Left renal cortex interstitium (tissue), 4 donors: ENCODE measurements at regions not wholly inside any gene's neighbourhood (a gene's known extent, or its start where the extent isn't known, plus 50 kb on each side); places are given as distances from the start of the nearest gene placed in this dataset.

ENCODE experiments used
- DNase-seq, 4 donors: peaks; one replicate each; pipeline ENCODE4 v3.0.0-alpha.2; 2013; ENCODE audit warnings: low read depth in 4 of 4, low spot score in 2 of 4, missing footprints in 1 of 4

- no peak for DNase-seq
Measured at GRCh38 chr2:137729305-137729704, 235.0 kb upstream of the HNMT start.

GRCh38 chr2:137737559-137737958 lies 226.7 kb upstream of the HNMT start:
- no peak for DNase-seq

GRCh38 chr2:137741784-137742362 lies 222.4 kb upstream of the HNMT start:
- DNase-seq, result peak in 2 of 4 donors; percentile 2 to 4

- DNase-seq, result no peak
Measured at GRCh38 chr2:137747509-137747908, 216.8 kb upstream of the HNMT start.

- no peak for DNase-seq
Measured at GRCh38 chr2:137748533-137748932, 215.7 kb upstream of the HNMT start.

GRCh38 chr2:137764646-137765045 lies 199.6 kb upstream of the HNMT start:
- no peak for DNase-seq

- no peak for DNase-seq
Measured at GRCh38 chr2:137769406-137769805, 194.9 kb upstream of the HNMT start.

- DNase-seq, result no peak
Measured at GRCh38 chr2:137770166-137770565, 194.1 kb upstream of the HNMT start.

- no peak for DNase-seq
Measured at GRCh38 chr2:137771064-137771463, 193.2 kb upstream of the HNMT start.

GRCh38 chr2:137772451-137772850 lies 191.8 kb upstream of the HNMT start:
- no peak for DNase-seq

- no peak for DNase-seq
Measured at GRCh38 chr2:137775529-137775928, 188.7 kb upstream of the HNMT start.

- DNase-seq, result no peak
Measured at GRCh38 chr2:137776697-137777096, 187.6 kb upstream of the HNMT start.

GRCh38 chr2:137797641-137798040 lies 166.6 kb upstream of the HNMT start:
- DNase-seq, result no peak

- DNase-seq, result no peak
Measured at GRCh38 chr2:137799600-137799999, 164.7 kb upstream of the HNMT start.

- DNase-seq, result no peak
Measured at GRCh38 chr2:137800386-137800785, 163.9 kb upstream of the HNMT start.

- no peak for DNase-seq
Measured at GRCh38 chr2:137801228-137801627, 163.0 kb upstream of the HNMT start.

- no peak for DNase-seq
Measured at GRCh38 chr2:137802038-137802437, 162.2 kb upstream of the HNMT start.

GRCh38 chr2:137806068-137806805 lies 158.0 kb upstream of the HNMT start:
- no peak for DNase-seq

GRCh38 chr2:137809252-137809651 lies 155.0 kb upstream of the HNMT start:
- DNase-seq, result no peak

GRCh38 chr2:137809837-137810236 lies 154.4 kb upstream of the HNMT start:
- no peak for DNase-seq

- no peak for DNase-seq
Measured at GRCh38 chr2:137812517-137812916, 151.8 kb upstream of the HNMT start.

- no peak for DNase-seq
Measured at GRCh38 chr2:137813176-137813575, 151.1 kb upstream of the HNMT start.

- DNase-seq, result no peak
Measured at GRCh38 chr2:137817058-137817457, 147.2 kb upstream of the HNMT start.
